GM12878 (cell line): ENCODE measurements at regions not wholly inside any gene's neighbourhood (a gene's known extent, or its start where the extent isn't known, plus 50 kb on each side); places are given as distances from the start of the nearest gene placed in this dataset.

Experiments used
- ATAC-seq: fragments of 200-7000 bp; cut with Tn5 transposase; 3 replicates; pipeline ENCODE4 v1.9.1; 2020; ENCODE audit warnings: mild to moderate bottlenecking, moderate library complexity
- BruUV-seq: library from RNA; stranded (reverse); fragments of 400-500 nt; replicated peaks from 2 replicates; lab custom pipeline; 2021; lab: Mats Ljungman, UMichigan
- CTCF ChIA-PET: fragments of 300-600 bp; sonication (Branson Sonifier 250); formaldehyde crosslinking; extraction: SDS; loops from one replicate; lab custom pipeline; 2021; ENCODE audit warnings: inconsistent platforms; lab: Yijun Ruan, JAX
- POLR2A ChIA-PET: fragments of 350-600 bp; formaldehyde crosslinking; extraction: SDS; loops from one replicate; lab custom pipeline; 2021; ENCODE audit warnings: inconsistent platforms; lab: Charles Lee
- RAD21 ChIA-PET: fragments of 300-600 bp; sonication (Branson Sonifier 250); formaldehyde crosslinking; loops from one replicate; lab custom pipeline; 2023; ENCODE audit warnings: antibody characterized with exemption; ENCODE audit not compliant: unreplicated experiment; lab: Charles Lee
- SMC1A ChIA-PET: fragments of 300-600 bp; sonication (Branson Sonifier 250); formaldehyde crosslinking; loops from one replicate; lab custom pipeline; 2023; ENCODE audit not compliant: unreplicated experiment, uncharacterized antibody; lab: Charles Lee
- DNase-seq: peaks from one replicate; pipeline ENCODE4 v3.0.0-alpha.2; 2011; ENCODE audit warnings: low read depth, low spot score
- FAIRE-seq: peaks from 3 replicates; lab custom pipeline; 2011; peaks lifted over from hg19 to GRCh38; lab: Jason Lieb, UNC
- H2AFZ ChIP-seq: 2 replicates; pipeline ENCODE4 v1.6.0; 2011; ENCODE audit warnings: low read depth, low read length, control low read depth; ENCODE audit not compliant: control insufficient read depth
- H3K27ac ChIP-seq: 2 replicates; pipeline ENCODE4 v1.5.1; 2011; ENCODE audit warnings: control low read depth; ENCODE audit not compliant: control insufficient read depth, insufficient read depth
- H3K27me3 ChIP-seq, 2 experiments: replicated peaks in 1 of 2; 2 replicates each; pipeline versions ENCODE4 v1.6.0 to v1.6.1; 2011; ENCODE audit warnings: low read length in 1 of 2; ENCODE audit not compliant: control insufficient read depth in 2 of 2, insufficient read depth in 2 of 2
- H3K36me3 ChIP-seq, 2 experiments: 2 replicates each; pipeline ENCODE4 v1.5.1; 2011; ENCODE audit warnings: low read length in 1 of 2; ENCODE audit not compliant: control insufficient read depth in 2 of 2, insufficient read depth in 2 of 2
- H3K4me1 ChIP-seq: 2 replicates; pipeline ENCODE4 v1.6.1; 2011; ENCODE audit warnings: mild to moderate bottlenecking, low read length, moderate library complexity, mixed read lengths; ENCODE audit not compliant: control insufficient read depth, insufficient read depth
- H3K4me2 ChIP-seq: 2 replicates; pipeline ENCODE4 v1.6.0; 2011; ENCODE audit warnings: control low read depth; ENCODE audit not compliant: control insufficient read depth, insufficient read depth
- H3K4me3 ChIP-seq: fragments of 200-600 bp; sonication (generic); 2 replicates; pipeline ENCODE4 v1.5.1; 2016
- H3K79me2 ChIP-seq: 2 replicates; pipeline ENCODE4 v1.6.0; 2011; ENCODE audit warnings: low read length; ENCODE audit not compliant: control insufficient read depth, insufficient read depth
- H3K9ac ChIP-seq: 2 replicates; pipeline ENCODE4 v1.8.0; 2011; ENCODE audit warnings: low read length, control low read depth, mixed read lengths; ENCODE audit not compliant: control insufficient read depth, insufficient read depth
- H3K9me3 ChIP-seq: replicated peaks from 3 replicates; pipeline ENCODE4 v1.5.1; 2011; ENCODE audit warnings: mild to moderate bottlenecking, low read length; ENCODE audit not compliant: control insufficient read depth, insufficient read depth
- H4K20me1 ChIP-seq: 2 replicates; pipeline ENCODE4 v1.6.0; 2011; ENCODE audit not compliant: control insufficient read depth, insufficient read depth
- CBFB ChIP-seq: IDR thresholded peaks from 2 replicates; pipeline ENCODE4 v1.6.1; 2016; ENCODE audit warnings: antibody characterized with exemption, low read depth
- CHD4 ChIP-seq: fragments of 200-600 bp; sonication (generic); IDR thresholded peaks from 2 replicates; pipeline ENCODE4 v1.6.1; 2016; ENCODE audit warnings: mild to moderate bottlenecking
- ETV6 ChIP-seq, 2 experiments: fragments of 450-650 bp in 1 of 2; IDR thresholded peaks in 1 of 2; conservative IDR thresholded peaks in 1 of 2; 2 replicates each; pipeline ENCODE4 v1.6.1; 2014; ENCODE audit warnings: antibody characterized with exemption in 1 of 2, borderline replicate concordance in 1 of 2, low read depth in 1 of 2, mild to moderate bottlenecking in 1 of 2, moderate library complexity in 1 of 2
- GATAD2B ChIP-seq: fragments of 450-650 bp; conservative IDR thresholded peaks from 2 replicates; pipeline ENCODE4 v1.6.1; 2017; ENCODE audit warnings: low read depth, mild to moderate bottlenecking, moderate library complexity
- RELA ChIP-seq: fragments of 450-650 bp; IDR thresholded peaks from 2 replicates; pipeline ENCODE4 v1.8.0; 2014; ENCODE audit warnings: borderline replicate concordance; ENCODE audit not compliant: partially characterized antibody
- SMAD1 ChIP-seq: fragments of 450-650 bp; IDR thresholded peaks from 2 replicates; pipeline ENCODE4 v1.6.1; 2018; ENCODE audit warnings: mild to moderate bottlenecking, low read depth; ENCODE audit not compliant: partially characterized antibody
- SREBF2 ChIP-seq: IDR thresholded peaks from 2 replicates; pipeline ENCODE4 v1.6.1; 2012; ENCODE audit warnings: mild to moderate bottlenecking, low read length
- TCF12 ChIP-seq: IDR thresholded peaks from 2 replicates; pipeline ENCODE4 v1.6.1; 2011; ENCODE audit warnings: low read depth, mild to moderate bottlenecking, low read length
- YBX1 ChIP-seq: fragments of 450-650 bp; IDR thresholded peaks from 2 replicates; pipeline ENCODE4 v1.6.1; 2016; ENCODE audit warnings: antibody characterized with exemption
- YY1 ChIP-seq: IDR thresholded peaks from 2 replicates; pipeline ENCODE4 v1.6.1; 2011; ENCODE audit warnings: low read depth, mild to moderate bottlenecking, low read length
- in situ Hi-C: fragments of 300-500 bp; cut with MboI; formaldehyde crosslinking; loops from 9 replicates; pipeline ENCODE4 v1.14.3; 2018; ENCODE audit warnings: mixed read lengths
- intact Hi-C: fragments of 100-400 bp; cut with micrococcal nuclease; formaldehyde crosslinking; loops from one replicate; pipeline ENCODE4 v1.14.2; 2022; ENCODE audit not compliant: unreplicated experiment
- TF ChIP-seq, protein P1 (sequence below): fragments of 450-650 bp; IDR thresholded peaks from 2 replicates; pipeline ENCODE4 v1.6.1; 2014; ENCODE audit warnings: mild to moderate bottlenecking
- TF ChIP-seq, protein P2 (sequence below), 3 experiments: IDR thresholded peaks in 2 of 3; conservative IDR thresholded peaks in 1 of 3; 2 replicates each; pipeline ENCODE4 v1.5.1; 2011; ENCODE audit warnings: low read depth in 3 of 3, low read length in 3 of 3, mild to moderate bottlenecking in 3 of 3, control low read depth in 2 of 3, moderate library complexity in 2 of 3, inconsistent platforms in 1 of 3, mixed read lengths in 1 of 3; ENCODE audit not compliant: control insufficient read depth in 2 of 3, insufficient read depth in 1 of 3; ENCODE audit errors: extremely low read depth in 1 of 3
- TF ChIP-seq, protein P3 (sequence below): fragments of 450-650 bp; IDR thresholded peaks from 2 replicates; pipeline ENCODE4 v1.6.1; 2016; ENCODE audit warnings: mild to moderate bottlenecking
- TF ChIP-seq, protein P4 (sequence below): fragments of 450-650 bp; IDR thresholded peaks from 2 replicates; pipeline ENCODE4 v1.6.1; 2018; ENCODE audit warnings: borderline replicate concordance, mild to moderate bottlenecking; ENCODE audit not compliant: partially characterized antibody

DNA sequence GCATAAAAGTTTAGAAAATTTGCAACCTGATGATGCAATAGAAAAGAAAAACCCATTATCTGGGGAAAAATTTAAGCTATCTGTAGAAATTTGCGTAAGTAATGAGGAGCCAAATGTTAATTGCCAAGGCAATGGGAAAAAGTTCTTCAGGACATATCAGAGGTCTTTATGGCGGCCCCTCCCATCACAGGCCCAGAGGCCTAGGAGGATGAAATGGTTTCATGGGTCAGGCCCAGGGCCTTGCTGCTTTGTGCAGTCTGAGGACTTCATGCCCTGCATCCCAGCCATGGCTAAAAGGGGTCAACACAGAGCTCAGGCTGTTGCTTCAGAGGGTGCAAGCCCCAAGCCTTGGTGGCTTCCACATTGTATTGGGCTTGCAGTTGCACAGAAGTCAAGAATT lies 582.8 kb downstream of the COL12A1 start (continued):
- TF ChIP-seq, protein P1, sequence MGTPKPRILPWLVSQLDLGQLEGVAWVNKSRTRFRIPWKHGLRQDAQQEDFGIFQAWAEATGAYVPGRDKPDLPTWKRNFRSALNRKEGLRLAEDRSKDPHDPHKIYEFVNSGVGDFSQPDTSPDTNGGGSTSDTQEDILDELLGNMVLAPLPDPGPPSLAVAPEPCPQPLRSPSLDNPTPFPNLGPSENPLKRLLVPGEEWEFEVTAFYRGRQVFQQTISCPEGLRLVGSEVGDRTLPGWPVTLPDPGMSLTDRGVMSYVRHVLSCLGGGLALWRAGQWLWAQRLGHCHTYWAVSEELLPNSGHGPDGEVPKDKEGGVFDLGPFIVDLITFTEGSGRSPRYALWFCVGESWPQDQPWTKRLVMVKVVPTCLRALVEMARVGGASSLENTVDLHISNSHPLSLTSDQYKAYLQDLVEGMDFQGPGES: no peak
- TF ChIP-seq ETV6 (conservative IDR thresholded peaks at IDR 0.05 in 1 of 2, IDR thresholded peaks at IDR 0.05 in 1 of 2; ENCODE audit: borderline replicate concordance in 1 of 2, low read depth in 1 of 2): no peak
- TF ChIP-seq, protein P2, sequence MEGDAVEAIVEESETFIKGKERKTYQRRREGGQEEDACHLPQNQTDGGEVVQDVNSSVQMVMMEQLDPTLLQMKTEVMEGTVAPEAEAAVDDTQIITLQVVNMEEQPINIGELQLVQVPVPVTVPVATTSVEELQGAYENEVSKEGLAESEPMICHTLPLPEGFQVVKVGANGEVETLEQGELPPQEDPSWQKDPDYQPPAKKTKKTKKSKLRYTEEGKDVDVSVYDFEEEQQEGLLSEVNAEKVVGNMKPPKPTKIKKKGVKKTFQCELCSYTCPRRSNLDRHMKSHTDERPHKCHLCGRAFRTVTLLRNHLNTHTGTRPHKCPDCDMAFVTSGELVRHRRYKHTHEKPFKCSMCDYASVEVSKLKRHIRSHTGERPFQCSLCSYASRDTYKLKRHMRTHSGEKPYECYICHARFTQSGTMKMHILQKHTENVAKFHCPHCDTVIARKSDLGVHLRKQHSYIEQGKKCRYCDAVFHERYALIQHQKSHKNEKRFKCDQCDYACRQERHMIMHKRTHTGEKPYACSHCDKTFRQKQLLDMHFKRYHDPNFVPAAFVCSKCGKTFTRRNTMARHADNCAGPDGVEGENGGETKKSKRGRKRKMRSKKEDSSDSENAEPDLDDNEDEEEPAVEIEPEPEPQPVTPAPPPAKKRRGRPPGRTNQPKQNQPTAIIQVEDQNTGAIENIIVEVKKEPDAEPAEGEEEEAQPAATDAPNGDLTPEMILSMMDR (IDR thresholded peaks at IDR 0.05 in 2 of 3, conservative IDR thresholded peaks at IDR 0.05 in 1 of 3; ENCODE audit: control insufficient read depth in 2 of 3, extremely low read depth in 1 of 3, insufficient read depth in 1 of 3, low read depth in 3 of 3, low read length in 3 of 3): no peak
- TF ChIP-seq, protein P3, sequence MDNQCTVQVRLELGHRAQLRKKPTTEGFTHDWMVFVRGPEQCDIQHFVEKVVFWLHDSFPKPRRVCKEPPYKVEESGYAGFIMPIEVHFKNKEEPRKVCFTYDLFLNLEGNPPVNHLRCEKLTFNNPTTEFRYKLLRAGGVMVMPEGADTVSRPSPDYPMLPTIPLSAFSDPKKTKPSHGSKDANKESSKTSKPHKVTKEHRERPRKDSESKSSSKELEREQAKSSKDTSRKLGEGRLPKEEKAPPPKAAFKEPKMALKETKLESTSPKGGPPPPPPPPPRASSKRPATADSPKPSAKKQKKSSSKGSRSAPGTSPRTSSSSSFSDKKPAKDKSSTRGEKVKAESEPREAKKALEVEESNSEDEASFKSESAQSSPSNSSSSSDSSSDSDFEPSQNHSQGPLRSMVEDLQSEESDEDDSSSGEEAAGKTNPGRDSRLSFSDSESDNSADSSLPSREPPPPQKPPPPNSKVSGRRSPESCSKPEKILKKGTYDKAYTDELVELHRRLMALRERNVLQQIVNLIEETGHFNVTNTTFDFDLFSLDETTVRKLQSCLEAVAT: no peak
- TF ChIP-seq, all 136 proteins: peak for 0

DNA sequence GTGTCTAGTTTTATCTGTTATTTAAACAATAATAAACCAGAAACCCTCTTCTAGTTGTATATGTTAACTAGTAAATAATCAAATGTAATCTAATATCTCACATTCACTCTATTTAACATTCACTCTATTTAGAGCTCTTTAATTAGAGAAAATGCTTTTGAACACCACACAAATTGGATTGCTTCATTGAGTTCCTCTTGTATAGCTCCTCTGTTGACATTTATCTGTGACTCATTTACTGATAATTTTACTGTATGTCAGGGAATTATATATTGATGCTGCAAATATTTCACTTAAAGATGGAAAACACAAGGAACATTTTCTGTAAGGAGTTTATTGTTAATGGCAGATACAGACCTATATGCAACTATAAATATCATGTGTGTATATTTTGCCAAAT lies 594.6 kb downstream of the COL12A1 start:
- ATAC-seq (no peak), DNase-seq (no peak), FAIRE-seq (no peak)
- Histone ChIP-seq H3K79me2 (no peaks in the 10 kb centered on the region), H3K27me3 (no peaks in the 10 kb centered on the region), H3K4me2 (no peak overlapping the region), H3K9me3 (no peaks in the 10 kb centered on the region), H2AFZ (no peak overlapping the region), H3K27ac (no peak overlapping the region), H3K4me1 (no peaks in the 10 kb centered on the region), H3K36me3 (no peaks in the 10 kb centered on the region), H3K9ac (no peak overlapping the region), H3K4me3 (no peak overlapping the region), H4K20me1 (no peaks in the 10 kb centered on the region)
- no TSS peak for BruUV-seq
- CTCF ChIA-PET: no interaction called here
- POLR2A ChIA-PET: no interaction called here
- intact Hi-C loops: no loop called here
- in situ Hi-C loops: no loop called here
- SMC1A ChIA-PET: interaction anchor here (1.0 to 1.5 kb wide), 2 partner anchors 8 to 23 kb away, joined by 4 to 5 read pairs; no protein-coding TSS in a partner anchor
- RAD21 ChIA-PET: no interaction called here
- TF ChIP-seq SMAD1 (no peak), GATAD2B (no peak), YBX1 (no peak), ETV6 (conservative IDR thresholded peaks at IDR 0.05 in 1 of 2, IDR thresholded peaks at IDR 0.05 in 1 of 2; ENCODE audit: borderline replicate concordance in 1 of 2, low read depth in 1 of 2) (no peak), TCF12 (no peak), SREBF2 (no peak), RELA (no peak), CHD4 (no peak), CBFB (no peak), YY1 (no peak)
- TF ChIP-seq, protein P4, sequence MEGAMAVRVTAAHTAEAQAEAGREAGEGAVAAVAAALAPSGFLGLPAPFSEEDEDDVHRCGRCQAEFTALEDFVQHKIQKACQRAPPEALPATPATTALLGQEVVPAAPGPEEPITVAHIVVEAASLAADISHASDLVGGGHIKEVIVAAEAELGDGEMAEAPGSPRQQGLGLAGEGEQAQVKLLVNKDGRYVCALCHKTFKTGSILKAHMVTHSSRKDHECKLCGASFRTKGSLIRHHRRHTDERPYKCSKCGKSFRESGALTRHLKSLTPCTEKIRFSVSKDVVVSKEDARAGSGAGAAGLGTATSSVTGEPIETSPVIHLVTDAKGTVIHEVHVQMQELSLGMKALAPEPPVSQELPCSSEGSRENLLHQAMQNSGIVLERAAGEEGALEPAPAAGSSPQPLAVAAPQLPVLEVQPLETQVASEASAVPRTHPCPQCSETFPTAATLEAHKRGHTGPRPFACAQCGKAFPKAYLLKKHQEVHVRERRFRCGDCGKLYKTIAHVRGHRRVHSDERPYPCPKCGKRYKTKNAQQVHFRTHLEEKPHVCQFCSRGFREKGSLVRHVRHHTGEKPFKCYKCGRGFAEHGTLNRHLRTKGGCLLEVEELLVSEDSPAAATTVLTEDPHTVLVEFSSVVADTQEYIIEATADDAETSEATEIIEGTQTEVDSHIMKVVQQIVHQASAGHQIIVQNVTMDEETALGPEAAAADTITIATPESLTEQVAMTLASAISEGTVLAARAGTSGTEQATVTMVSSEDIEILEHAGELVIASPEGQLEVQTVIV: no peak
